Upper lobe of right lung (tissue), 1 donor: ENCODE measurements at regions not wholly inside any gene's neighbourhood (a gene's known extent, or its start where the extent isn't known, plus 50 kb on each side); places are given as distances from the start of the nearest gene placed in this dataset.
A peak's percentile ranks its signal among the peaks of the same experiment; 100 is the strongest.

ENCODE experiments used
- ATAC-seq: fragments of 200-7000 bp; cut with Tn5 transposase; one replicate; pipeline ENCODE4 v1.9.1; 2020; ENCODE audit warnings: mild to moderate bottlenecking, moderate library complexity
- DNase-seq: peaks from one replicate; pipeline ENCODE4 v3.0.0-alpha.2; 2020
- H3K27ac ChIP-seq: fragments of 200-600 bp; one replicate; pipeline ENCODE4 v1.8.0; 2022
- H3K27me3 ChIP-seq: fragments of 200-600 bp; one replicate; pipeline ENCODE4 v1.8.0; 2022; ENCODE audit warnings: mild to moderate bottlenecking
- H3K36me3 ChIP-seq: fragments of 200-600 bp; one replicate; pipeline ENCODE4 v1.8.0; 2022
- H3K4me1 ChIP-seq: fragments of 200-600 bp; one replicate; pipeline ENCODE4 v1.8.0; 2022
- H3K4me3 ChIP-seq: fragments of 200-600 bp; one replicate; pipeline ENCODE4 v1.8.0; 2022; ENCODE audit warnings: mild to moderate bottlenecking
- H3K9me3 ChIP-seq: fragments of 200-600 bp; one replicate; pipeline ENCODE4 v1.8.0; 2022
- intact Hi-C: fragments of 100-400 bp; cut with DNase I; formaldehyde crosslinking; loops from one replicate; pipeline ENCODE4 v1.11.0; 2022
- TF ChIP-seq, protein P1 (sequence below): fragments of 200-600 bp; IDR thresholded peaks from one replicate; pipeline ENCODE4 v1.8.0; 2022; ENCODE audit warnings: antibody characterized with exemption
- donor health status: DM: no; HTN: yes; CAD: no; lungs with severe emphysema.

DNA sequence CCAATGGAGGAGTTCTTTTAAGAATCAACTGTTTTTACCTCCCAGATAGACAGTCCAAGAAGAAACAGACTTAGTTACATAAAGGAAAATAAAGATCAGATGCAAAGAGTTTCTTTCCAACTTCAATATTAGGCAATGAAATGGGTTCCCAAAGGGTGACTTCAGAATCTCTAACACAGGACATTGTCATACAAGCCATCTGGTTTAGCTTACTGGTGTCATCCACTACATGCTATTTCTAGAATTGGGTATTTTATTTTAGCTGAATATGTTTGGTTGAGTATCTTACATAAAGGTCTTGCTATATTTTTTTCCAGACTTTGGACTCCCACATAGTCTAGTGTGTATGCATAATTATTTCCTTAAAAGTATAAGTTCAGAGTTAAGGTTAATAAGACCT lies 162.1 kb upstream of the SLC7A11 start:
- H3K9me3 ChIP-seq = no peaks in the 10 kb centered on the region
- no peak for ATAC-seq
- no peak for DNase-seq
- no peaks in the 10 kb centered on the region for H3K27me3 ChIP-seq
- H3K27ac ChIP-seq = no peak overlapping the region
- H3K4me1 ChIP-seq = peaks cover 14% of the 10 kb centered on the region
- TF ChIP-seq, protein P1, sequence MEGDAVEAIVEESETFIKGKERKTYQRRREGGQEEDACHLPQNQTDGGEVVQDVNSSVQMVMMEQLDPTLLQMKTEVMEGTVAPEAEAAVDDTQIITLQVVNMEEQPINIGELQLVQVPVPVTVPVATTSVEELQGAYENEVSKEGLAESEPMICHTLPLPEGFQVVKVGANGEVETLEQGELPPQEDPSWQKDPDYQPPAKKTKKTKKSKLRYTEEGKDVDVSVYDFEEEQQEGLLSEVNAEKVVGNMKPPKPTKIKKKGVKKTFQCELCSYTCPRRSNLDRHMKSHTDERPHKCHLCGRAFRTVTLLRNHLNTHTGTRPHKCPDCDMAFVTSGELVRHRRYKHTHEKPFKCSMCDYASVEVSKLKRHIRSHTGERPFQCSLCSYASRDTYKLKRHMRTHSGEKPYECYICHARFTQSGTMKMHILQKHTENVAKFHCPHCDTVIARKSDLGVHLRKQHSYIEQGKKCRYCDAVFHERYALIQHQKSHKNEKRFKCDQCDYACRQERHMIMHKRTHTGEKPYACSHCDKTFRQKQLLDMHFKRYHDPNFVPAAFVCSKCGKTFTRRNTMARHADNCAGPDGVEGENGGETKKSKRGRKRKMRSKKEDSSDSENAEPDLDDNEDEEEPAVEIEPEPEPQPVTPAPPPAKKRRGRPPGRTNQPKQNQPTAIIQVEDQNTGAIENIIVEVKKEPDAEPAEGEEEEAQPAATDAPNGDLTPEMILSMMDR = no peak
- no peaks in the 10 kb centered on the region for H3K36me3 ChIP-seq
- intact Hi-C loops = no loop called here
- no peak overlapping the region for H3K4me3 ChIP-seq

DNA sequence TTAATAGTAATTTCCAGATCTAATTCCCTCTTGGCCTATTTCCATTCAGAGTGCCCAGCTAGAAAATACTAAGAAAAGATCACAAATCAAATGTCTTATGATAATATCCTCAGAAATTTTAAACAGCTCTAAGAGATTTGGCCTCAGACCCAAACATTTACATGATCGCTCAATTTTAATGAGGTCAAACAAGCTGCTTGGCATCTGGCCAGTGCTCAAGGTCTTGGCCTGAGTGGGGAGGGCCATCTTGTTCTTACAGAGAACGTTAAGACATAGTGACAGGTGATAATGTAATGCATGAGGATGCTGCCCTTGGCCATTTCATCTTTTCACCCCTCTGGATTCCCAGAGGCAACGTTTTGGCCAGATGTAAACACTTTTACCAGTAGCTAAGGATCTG lies 159.2 kb upstream of the SLC7A11 start:
- H3K4me1 ChIP-seq = peaks cover 9% of the 10 kb centered on the region
- no peak for ATAC-seq
- H3K9me3 ChIP-seq = no peaks in the 10 kb centered on the region
- no peak for DNase-seq
- H3K27me3 ChIP-seq = no peaks in the 10 kb centered on the region
- H3K4me3 ChIP-seq = no peak overlapping the region
- intact Hi-C loops = no loop called here
- H3K27ac ChIP-seq = no peak overlapping the region
- TF ChIP-seq, protein P1 = no peak
- H3K36me3 ChIP-seq = no peaks in the 10 kb centered on the region

DNA sequence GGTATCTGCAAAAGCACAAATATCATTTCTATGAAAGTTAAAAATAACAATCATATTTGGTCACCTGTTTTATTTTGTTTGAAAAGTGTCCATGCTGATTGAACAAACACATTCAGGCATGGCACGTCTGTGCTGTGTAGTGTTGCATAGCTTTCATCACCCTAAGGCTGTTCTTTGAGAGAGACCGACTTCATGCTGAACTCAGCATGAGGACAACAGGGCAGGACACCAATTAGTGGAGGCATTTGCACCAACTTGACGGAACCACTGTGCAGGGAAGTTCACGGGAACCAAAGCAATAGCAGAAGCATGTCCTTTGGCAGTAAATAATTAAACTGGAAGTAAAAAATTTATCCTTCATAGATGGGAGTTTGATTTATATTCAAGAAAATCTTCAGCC lies 158.4 kb upstream of the SLC7A11 start:
- H3K36me3 ChIP-seq = no peaks in the 10 kb centered on the region
- H3K4me3 ChIP-seq = no peak overlapping the region
- intact Hi-C loops = no loop called here
- no peaks in the 10 kb centered on the region for H3K9me3 ChIP-seq
- TF ChIP-seq, protein P1 = no peak
- H3K27ac ChIP-seq = no peak overlapping the region
- no peaks in the 10 kb centered on the region for H3K27me3 ChIP-seq
- ATAC-seq (no peak), DNase-seq (no peak)
- peaks cover under 1% of the 10 kb centered on the region for H3K4me1 ChIP-seq

DNA sequence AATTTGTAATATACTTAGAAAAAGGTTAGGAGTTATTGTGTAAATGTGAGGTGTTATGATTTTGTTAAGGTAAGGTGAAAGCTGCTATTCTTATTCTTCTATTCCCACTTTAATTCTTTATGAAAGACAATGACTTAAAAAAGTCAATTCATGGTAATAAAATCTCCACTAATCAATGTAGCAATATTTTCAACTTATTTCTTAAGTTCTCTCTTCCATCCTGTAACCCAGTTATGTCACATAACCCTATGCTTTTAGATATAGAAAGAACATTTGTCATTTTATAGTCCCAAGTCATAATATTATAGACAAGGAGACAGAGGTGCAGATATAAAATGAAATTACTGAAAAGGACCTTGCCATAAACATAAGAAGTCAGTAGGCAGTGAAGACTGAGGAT lies 157.9 kb upstream of the SLC7A11 start:
- Histone ChIP-seq H3K36me3 (no peaks in the 10 kb centered on the region), H3K4me1 (no peaks in the 10 kb centered on the region), H3K9me3 (no peaks in the 10 kb centered on the region), H3K27ac (no peak overlapping the region), H3K4me3 (no peak overlapping the region), H3K27me3 (no peaks in the 10 kb centered on the region)
- TF ChIP-seq, protein P1 = no peak
- intact Hi-C loops = no loop called here
- ATAC-seq (no peak), DNase-seq (no peak)

DNA sequence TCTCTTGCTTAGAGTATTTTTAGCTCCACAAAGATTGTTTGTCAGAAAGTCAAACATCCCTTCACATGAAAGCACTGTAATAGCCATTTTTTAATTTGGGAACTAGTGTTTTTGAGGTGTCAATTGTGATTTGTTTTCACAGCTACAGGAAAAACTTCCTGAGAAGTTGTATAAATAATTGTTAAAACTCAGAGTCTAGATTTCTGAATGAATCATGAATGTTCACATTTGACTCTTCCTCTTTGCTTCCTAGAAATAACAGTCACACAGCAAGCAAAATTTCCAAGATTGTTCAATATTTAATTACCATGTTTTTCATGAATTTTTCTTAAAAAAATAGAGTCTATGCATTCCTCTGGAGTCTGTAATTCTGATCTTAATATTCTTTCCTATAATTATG lies 156.9 kb upstream of the SLC7A11 start:
- H3K4me1 ChIP-seq = no peaks in the 10 kb centered on the region
- H3K27me3 ChIP-seq = no peaks in the 10 kb centered on the region
- H3K36me3 ChIP-seq = no peaks in the 10 kb centered on the region
- no peaks in the 10 kb centered on the region for H3K9me3 ChIP-seq
- no peak for DNase-seq
- intact Hi-C loops = no loop called here
- H3K4me3 ChIP-seq = no peak overlapping the region
- TF ChIP-seq, protein P1 = no peak
- no peak overlapping the region for H3K27ac ChIP-seq
- no peak for ATAC-seq

DNA sequence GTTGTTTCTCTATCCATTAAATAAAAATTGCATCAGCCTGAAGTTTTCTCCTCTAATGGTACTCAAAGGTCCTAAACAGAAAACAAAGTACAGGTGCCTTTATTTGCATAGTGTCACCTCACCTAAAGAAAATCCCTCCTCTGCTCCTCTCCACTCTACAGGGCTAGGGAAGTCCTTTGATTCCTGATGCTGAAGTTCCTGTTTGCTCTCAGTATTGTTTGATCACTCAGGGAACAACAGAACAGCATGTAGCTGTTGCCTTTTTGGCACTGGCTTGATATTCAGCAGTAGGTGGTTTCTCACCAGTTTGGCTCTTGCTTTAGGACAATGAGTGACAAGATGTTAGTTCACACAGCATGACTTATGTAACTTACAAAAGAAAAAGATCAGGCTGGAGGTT lies 156.2 kb upstream of the SLC7A11 start:
- TF ChIP-seq, protein P1 = no peak
- Histone ChIP-seq H3K4me1 (no peaks in the 10 kb centered on the region), H3K9me3 (no peaks in the 10 kb centered on the region), H3K27me3 (no peaks in the 10 kb centered on the region), H3K27ac (no peak overlapping the region), H3K36me3 (no peaks in the 10 kb centered on the region), H3K4me3 (no peak overlapping the region)
- ATAC-seq (peak; percentile 54), DNase-seq (no peak)
- intact Hi-C loops = no loop called here
